HG02973 (cell line): ENCODE measurements at regions not wholly inside any gene's neighbourhood (a gene's known extent, or its start where the extent isn't known, plus 50 kb on each side); places are given as distances from the start of the nearest gene placed in this dataset.

Experiments used
- ATAC-seq: cut with Tn5 transposase; IDR thresholded peaks from one replicate; pipeline ENCODE4 v1.9.1; 2021; ENCODE audit warnings: moderate library complexity; ENCODE audit not compliant: unreplicated experiment

GRCh38 chrY:15397556-15398280 is 873.4 kb downstream of the NLGN4Y start:
- no peak for ATAC-seq

GRCh38 chrY:15402451-15402850 is 878.1 kb downstream of the NLGN4Y start:
- no peak for ATAC-seq

GRCh38 chrY:15404551-15404950 is 880.2 kb downstream of the NLGN4Y start:
- no peak for ATAC-seq

GRCh38 chrY:15415165-15415564 is 890.8 kb downstream of the NLGN4Y start:
- ATAC-seq = no peak

GRCh38 chrY:15418613-15419012 is 894.3 kb downstream of the NLGN4Y start:
- ATAC-seq = no peak

GRCh38 chrY:15424665-15425132 is 900.4 kb downstream of the NLGN4Y start:
- peak; percentile 74 for ATAC-seq

- ATAC-seq = no peak
Measured at GRCh38 chrY:15440021-15440695, 915.8 kb downstream of the NLGN4Y start.

- ATAC-seq = no peak
Measured at GRCh38 chrY:15440696-15441408, 916.5 kb downstream of the NLGN4Y start.

GRCh38 chrY:15441878-15442277 is 917.5 kb downstream of the NLGN4Y start:
- ATAC-seq = no peak

- no peak for ATAC-seq
Measured at GRCh38 chrY:15445871-15446270, 921.5 kb downstream of the NLGN4Y start.

GRCh38 chrY:15446861-15447260 is 922.5 kb downstream of the NLGN4Y start:
- ATAC-seq = no peak

GRCh38 chrY:15447959-15448358 is 923.6 kb downstream of the NLGN4Y start:
- ATAC-seq = no peak

GRCh38 chrY:15455133-15455937 is 931.0 kb downstream of the NLGN4Y start:
- ATAC-seq = no peak

- no peak for ATAC-seq
Measured at GRCh38 chrY:15455980-15456469, 931.7 kb downstream of the NLGN4Y start.

- ATAC-seq = no peak
Measured at GRCh38 chrY:15456491-15456890, 932.2 kb downstream of the NLGN4Y start.

GRCh38 chrY:15457682-15458081 is 933.4 kb downstream of the NLGN4Y start:
- ATAC-seq = no peak

GRCh38 chrY:15458426-15458825 is 934.1 kb downstream of the NLGN4Y start:
- ATAC-seq = no peak

GRCh38 chrY:15465880-15466279 is 941.6 kb downstream of the NLGN4Y start:
- ATAC-seq = no peak

GRCh38 chrY:15466891-15467290 is 942.6 kb downstream of the NLGN4Y start:
- ATAC-seq = no peak

GRCh38 chrY:15468091-15468490 is 943.8 kb downstream of the NLGN4Y start:
- no peak for ATAC-seq

GRCh38 chrY:15471371-15471770 is 947.0 kb downstream of the NLGN4Y start:
- ATAC-seq = no peak
